K562 (cell line): ENCODE measurements at regions not wholly inside any gene's neighbourhood (a gene's known extent, or its start where the extent isn't known, plus 50 kb on each side); places are given as distances from the start of the nearest gene placed in this dataset.

Experiments used
- MCM7 ChIP-seq, 2 experiments: fragments of 450-650 bp; IDR thresholded peaks; 2 replicates each; pipeline ENCODE4 v1.6.1; 2016 to 2018
- SMC3 ChIP-seq: conservative IDR thresholded peaks from 2 replicates; pipeline ENCODE4 v1.6.1; 2011; ENCODE audit warnings: low read depth, low read length, improper control_type of control experiment; ENCODE audit not compliant: insufficient read depth
- SOX6 ChIP-seq: fragments of 450-650 bp; IDR thresholded peaks from 2 replicates; pipeline ENCODE4 v1.6.1; 2014; ENCODE audit warnings: mild to moderate bottlenecking
- ZSCAN29 ChIP-seq: fragments of 450-650 bp; IDR thresholded peaks from 2 replicates; pipeline ENCODE4 v1.6.1; 2017

- TF ChIP-seq ZSCAN29 (no peak), SOX6 (no peak), MCM7 (IDR thresholded peaks at IDR 0.05) (no peak), SMC3 (no peak)
Measured at GRCh38 chr3:148191966-148192365, 505.7 kb upstream of the AGTR1 start.
